ENCODE measurements at regions not wholly inside any gene's neighbourhood (a gene's known extent, or its start where the extent isn't known, plus 50 kb on each side); places are given as distances from the start of the nearest gene placed in this dataset.
A peak's percentile ranks its signal among the peaks of the same experiment; 100 is the strongest.

- no peak for TF ChIP-seq CTCF (IDR thresholded peaks at IDR 0.05; ENCODE audit: insufficient read depth, missing control alignments)
- DNase-seq (ENCODE audit: insufficient read length, low spot score) (no peak), FAIRE-seq (no peak)
Observed at GRCh38 chr2:238568455-238569440, 142.0 kb downstream of the ASB1 start.

DNA sequence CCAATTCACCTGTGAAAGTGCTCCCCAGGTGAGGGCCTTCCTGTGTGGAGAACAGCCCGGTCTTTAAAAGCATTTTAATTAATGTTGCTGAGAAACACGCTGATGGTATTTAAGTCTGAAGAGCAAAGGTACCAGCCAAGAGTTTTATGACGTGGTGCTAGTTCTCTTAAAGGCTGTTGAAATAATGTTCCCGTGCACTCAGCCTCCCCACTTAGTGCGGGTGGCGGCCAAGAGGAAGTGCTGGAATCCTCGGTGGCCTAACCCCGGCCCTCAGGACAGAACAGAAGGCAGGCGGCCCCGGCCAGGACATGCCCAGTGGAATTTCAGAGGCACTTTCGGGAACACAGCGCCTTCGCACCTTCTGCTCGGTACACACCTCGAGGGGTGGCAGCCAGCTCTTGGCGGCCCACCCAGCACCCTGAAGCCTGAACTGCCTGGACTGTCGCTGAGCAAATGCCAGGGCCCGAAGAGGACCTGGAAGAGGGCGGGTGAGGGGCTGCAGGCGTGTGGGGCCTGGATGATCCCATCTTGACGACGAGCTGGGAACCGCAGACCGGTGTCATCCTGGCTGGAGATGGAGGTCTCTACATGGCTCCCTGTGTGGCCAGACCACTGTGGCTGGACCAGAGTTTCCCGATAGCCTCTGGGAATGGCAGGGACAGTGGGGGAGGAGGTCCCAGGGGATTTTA, 142.9 kb downstream of the ASB1 start:
- DNase-seq (ENCODE audit: insufficient read length, low spot score) (no peak), FAIRE-seq (no peak)
- no peak for TF ChIP-seq CTCF (IDR thresholded peaks at IDR 0.05; ENCODE audit: insufficient read depth, missing control alignments)

DNA sequence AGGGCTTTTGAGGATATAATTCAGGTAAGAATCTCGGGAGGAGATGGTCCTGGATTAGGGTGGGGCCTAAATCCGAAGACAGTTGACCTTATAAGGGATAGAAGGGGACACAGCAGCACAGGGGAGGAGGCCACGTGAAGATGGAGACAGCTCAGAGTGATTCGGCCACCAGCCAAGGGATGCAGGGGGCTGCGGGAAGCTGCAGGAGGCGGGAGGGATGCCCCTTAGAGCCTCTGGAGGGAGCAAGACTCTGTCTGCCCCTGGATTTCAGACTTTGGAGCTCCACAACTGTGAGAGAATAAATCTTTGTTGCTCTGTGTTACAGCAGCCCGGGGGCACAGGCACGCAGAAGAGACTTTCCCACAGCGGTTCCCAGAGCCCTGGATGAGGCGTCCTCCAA, 143.7 kb downstream of the ASB1 start:
- no peak for TF ChIP-seq CTCF (IDR thresholded peaks at IDR 0.05; ENCODE audit: insufficient read depth, missing control alignments)
- FAIRE-seq (no peak), DNase-seq (ENCODE audit: insufficient read length, low spot score) (no peak)

- FAIRE-seq: no peak
Observed at GRCh38 chr2:238570926-238571325, 144.2 kb downstream of the ASB1 start.

GRCh38 chr2:238571661-238572372, 145.1 kb downstream of the ASB1 start:
- FAIRE-seq: no peak
- TF ChIP-seq CTCF (IDR thresholded peaks at IDR 0.05; ENCODE audit: insufficient read depth, missing control alignments): no peak
- no peak for DNase-seq (ENCODE audit: insufficient read length, low spot score)

More at GRCh38 chr2:238570926-238571325, 144.2 kb downstream of the ASB1 start:
- no peak for TF ChIP-seq CTCF (IDR thresholded peaks at IDR 0.05; ENCODE audit: insufficient read depth, missing control alignments)
- no peak for DNase-seq (ENCODE audit: insufficient read length, low spot score)

GRCh38 chr2:238573065-238573778, 146.5 kb downstream of the ASB1 start:
- DNase-seq (ENCODE audit: insufficient read length, low spot score) (no peak), FAIRE-seq (no peak)
- peak; percentile 47 for TF ChIP-seq CTCF (IDR thresholded peaks at IDR 0.05; ENCODE audit: insufficient read depth, missing control alignments)
